ENCODE measurements at regions not wholly inside any gene's neighbourhood (a gene's known extent, or its start where the extent isn't known, plus 50 kb on each side); places are given as distances from the start of the nearest gene placed in this dataset.

DNA sequence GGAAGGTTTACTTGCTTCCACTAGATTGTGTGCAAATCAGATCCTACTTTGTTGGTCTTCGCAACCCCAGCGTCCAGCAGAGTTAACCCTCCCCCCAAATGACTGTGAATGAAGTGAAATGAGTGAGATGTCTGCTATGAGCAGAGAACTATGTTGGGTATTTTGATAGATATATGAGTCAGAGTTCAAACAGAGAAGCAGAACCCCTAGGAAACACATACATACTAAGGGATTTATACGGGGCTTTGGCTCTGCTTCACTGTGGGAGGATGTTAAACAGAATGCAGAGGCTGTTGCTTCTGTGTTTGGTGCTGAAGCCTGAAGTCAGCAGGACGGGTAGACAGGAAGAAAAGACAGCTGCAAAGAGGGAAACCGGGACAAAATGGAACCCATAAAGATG lies 197.0 kb downstream of the MZT1 start:
- DNase-seq (ENCODE audit: low read depth), result peak; percentile 1

- DNase-seq (ENCODE audit: low read depth), result no peak
Measured at GRCh38 chr13:72527333-72527732, 200.1 kb downstream of the MZT1 start.

DNA sequence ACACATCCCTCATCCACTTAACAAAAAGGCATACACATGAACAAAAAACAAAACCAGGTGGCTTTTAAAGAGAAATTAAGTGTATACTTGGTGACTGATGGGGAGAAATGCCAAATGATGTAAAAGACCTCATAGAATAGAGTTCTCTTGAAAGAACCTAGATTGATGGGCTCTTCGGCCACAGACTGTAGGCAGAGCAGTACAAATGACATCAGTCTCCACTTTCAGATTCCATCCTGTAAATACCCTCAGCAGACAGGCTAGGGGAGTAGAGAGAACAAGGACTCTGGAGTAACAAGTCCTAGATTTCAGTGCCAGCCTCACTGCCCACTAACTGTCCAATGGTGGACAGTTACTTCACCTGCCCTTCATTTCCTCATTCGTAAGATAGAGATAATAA lies 203.8 kb downstream of the MZT1 start:
- no peak for DNase-seq (ENCODE audit: low read depth)

GRCh38 chr13:72523049-72523448 lies 204.4 kb downstream of the MZT1 start:
- DNase-seq (ENCODE audit: low read depth), result no peak

- DNase-seq (ENCODE audit: low read depth), result no peak
Measured at GRCh38 chr13:72521940-72522661, 205.3 kb downstream of the MZT1 start.

GRCh38 chr13:72514146-72514545 lies 213.3 kb downstream of the MZT1 start:
- no peak for DNase-seq (ENCODE audit: low read depth)

GRCh38 chr13:72508392-72508791 lies 219.0 kb downstream of the MZT1 start:
- no peak for DNase-seq (ENCODE audit: low read depth)

DNA sequence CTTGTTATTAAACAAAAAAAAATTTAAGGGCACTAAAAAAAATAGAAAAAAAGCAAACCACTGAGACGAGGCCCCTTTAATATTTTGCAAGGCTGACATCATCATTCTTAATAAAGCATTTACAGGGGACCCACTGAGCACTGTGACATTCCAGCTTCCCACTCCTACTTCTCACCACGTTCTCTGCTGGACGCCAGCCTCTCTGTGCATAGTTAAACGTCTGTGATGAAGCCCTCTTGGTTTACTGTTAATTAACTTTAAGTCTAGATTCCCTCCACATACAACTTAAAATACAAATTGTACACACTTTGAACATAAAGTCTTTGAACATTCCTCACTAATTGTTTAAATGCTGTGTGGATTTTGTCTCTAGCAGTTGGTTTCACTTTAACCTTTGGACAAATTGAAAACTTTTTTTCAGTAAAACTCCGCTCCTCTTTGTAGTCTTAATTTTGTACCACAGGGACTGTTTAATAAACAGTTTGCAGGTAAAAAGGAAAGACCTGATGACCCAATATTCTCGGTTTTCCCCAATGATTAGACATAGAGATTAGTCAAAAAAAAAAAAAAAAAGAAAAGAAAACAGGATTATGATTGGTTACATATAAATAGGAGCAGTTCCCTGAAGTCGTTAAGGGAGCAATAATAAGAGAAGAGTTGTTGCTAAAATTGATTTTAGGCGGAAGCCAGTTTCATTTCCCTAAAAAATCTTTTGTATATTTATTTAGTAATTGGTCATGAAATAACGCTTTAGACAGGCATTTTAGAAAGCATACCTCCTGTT lies 219.8 kb downstream of the MZT1 start:
- DNase-seq (ENCODE audit: low read depth), result no peak

GRCh38 chr13:72506706-72507105 lies 220.7 kb downstream of the MZT1 start:
- DNase-seq (ENCODE audit: low read depth), result no peak

GRCh38 chr13:72505376-72505775 lies 222.1 kb downstream of the MZT1 start:
- no peak for DNase-seq (ENCODE audit: low read depth)

GRCh38 chr13:72504131-72504841 lies 223.1 kb downstream of the MZT1 start:
- DNase-seq (ENCODE audit: low read depth), result no peak

GRCh38 chr13:72500851-72501250 lies 226.6 kb downstream of the MZT1 start:
- no peak for DNase-seq (ENCODE audit: low read depth)

DNA sequence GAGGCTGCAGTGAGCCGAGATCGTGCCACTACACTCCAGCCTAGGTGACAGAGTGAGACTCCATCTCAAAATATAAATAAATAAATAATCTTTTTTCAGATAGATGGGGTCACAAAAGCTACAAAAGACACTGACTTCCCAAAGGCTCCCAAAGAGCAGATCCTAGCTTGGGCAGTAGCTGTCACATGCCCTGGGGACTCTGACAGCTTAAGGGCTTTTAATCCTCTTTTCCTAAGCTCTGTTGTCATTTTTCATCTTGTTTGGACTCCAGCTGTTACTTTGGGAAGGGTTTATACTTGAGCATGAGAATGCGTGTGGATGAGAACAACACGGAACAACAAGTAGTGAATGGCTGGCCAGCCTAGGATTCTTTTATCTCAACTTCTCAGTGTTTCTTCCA lies 231.7 kb downstream of the MZT1 start:
- DNase-seq (ENCODE audit: low read depth), result no peak

DNA sequence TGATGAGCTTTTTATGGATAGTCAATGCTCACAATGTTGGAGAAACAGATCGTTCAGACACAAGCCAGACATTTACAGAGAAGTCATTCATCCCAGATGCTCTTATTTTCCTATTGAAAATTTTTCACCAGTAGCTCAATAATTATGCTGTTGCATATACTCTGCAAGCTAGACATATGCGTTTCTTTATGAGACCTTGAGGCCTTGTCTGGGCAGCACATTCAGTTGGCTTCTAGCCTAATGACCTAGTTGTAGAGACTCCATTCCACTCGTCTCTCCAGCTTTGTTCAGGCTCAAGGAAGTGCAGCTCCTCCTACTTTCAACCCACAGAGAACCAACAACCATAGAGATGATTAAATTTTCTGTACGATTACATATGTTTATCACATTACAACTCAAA lies 237.7 kb downstream of the MZT1 start:
- no peak for DNase-seq (ENCODE audit: low read depth)

GRCh38 chr13:72473321-72473720 lies 254.1 kb downstream of the MZT1 start:
- DNase-seq (ENCODE audit: low read depth), result no peak

GRCh38 chr13:72469906-72470305 lies 257.5 kb downstream of the MZT1 start:
- DNase-seq (ENCODE audit: low read depth), result no peak

- DNase-seq (ENCODE audit: low read depth), result no peak
Measured at GRCh38 chr13:72463561-72463960, 263.9 kb downstream of the MZT1 start.

GRCh38 chr13:72462726-72463125 lies 264.7 kb downstream of the MZT1 start:
- DNase-seq (ENCODE audit: low read depth), result no peak

GRCh38 chr13:72462166-72462565 lies 265.3 kb downstream of the MZT1 start:
- DNase-seq (ENCODE audit: low read depth), result no peak

DNA sequence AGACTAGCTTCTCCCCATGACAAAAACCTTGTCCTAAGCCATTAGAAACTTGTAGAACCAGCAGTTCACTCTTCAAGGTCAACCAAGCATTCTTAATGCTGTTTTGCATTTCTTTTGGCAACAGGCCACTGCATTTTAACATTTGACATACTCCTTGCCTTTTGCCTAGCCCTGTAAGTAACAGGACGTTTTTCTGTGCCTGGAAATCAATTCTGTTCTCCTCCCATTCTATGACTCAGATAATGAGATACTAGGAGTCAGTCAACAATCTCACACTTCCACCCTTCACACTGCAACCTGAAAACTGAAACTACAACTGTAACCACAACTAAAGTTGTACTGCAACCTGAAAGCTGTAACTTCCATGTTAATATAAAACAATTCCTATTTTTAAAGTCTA lies 268.7 kb downstream of the MZT1 start:
- no peak for DNase-seq (ENCODE audit: low read depth)

DNA sequence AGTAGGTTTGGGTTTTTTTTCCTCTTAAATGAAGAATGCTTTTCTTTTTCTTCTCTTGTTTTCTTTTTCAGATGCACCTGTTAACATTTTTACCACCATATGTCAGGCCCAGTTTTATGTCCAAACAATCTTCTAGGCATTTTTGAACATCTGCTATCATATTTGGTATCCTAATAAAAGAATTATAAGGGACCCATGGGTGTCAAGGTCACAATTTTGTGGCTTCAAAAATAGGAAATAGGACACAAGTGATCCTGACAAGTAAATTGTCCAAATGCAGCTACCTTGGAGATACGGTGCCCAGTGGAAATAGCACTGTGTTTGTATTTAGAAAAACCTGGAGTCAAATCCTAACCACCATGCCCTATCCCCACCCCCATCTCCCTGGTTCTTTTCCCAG lies 270.3 kb downstream of the MZT1 start:
- DNase-seq (ENCODE audit: low read depth), result no peak

DNA sequence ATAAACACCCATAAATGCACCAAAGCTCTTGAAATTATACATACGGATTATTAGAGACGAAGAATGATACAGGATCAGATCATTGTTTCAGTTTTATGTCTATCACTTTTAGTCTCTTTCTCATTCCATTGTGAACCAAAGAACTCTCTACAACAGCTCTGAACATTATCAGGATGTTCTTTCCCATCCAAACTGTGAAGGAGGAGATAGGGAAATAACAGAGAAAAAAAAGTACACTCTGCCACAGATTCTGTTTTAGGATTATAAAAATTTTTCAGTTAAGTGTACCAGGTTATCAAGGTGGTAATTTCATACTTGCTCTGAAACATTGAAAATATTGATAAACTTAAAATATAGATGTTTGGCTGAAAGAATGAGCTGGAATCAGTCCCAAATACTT lies 270.9 kb downstream of the MZT1 start:
- no peak for DNase-seq (ENCODE audit: low read depth)

DNA sequence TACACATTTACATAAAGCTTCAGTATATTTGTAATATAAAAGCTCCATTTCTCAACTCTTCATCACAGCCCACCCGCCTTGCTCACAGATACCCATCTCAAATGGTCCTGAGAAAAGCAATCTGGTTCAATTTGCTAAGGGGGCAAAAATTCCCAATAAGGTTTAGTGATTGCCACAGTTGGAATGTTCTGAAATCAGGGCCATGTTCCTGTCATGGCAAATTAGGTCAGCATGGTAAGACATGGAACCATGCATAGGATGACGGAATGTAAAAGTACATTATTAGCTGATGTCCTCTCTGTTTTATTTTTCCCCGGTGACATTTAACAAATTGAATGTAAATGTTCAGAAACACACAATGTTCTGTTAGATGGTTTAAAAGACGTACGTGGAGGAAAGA lies 274.3 kb downstream of the MZT1 start:
- DNase-seq (ENCODE audit: low read depth), result no peak

Measured in GM04504 (cell line).